Cardiac muscle cell (in vitro differentiated cells and primary cell): ENCODE measurements at regions not wholly inside any gene's neighbourhood (a gene's known extent, or its start where the extent isn't known, plus 50 kb on each side); places are given as distances from the start of the nearest gene placed in this dataset.
"Not testable (repeated sequence)": the region's sequence is repeated elsewhere in the genome, so short reads cannot be mapped to it uniquely, and the experiment has no call there.

ENCODE experiments used
- DNase-seq, 2 donors: peaks; one replicate each; pipeline versions ENCODE4 v3.0.0 to v3.0.0-alpha.2; 2010 to 2017; ENCODE audit warnings: low read depth in 1 of 2, low spot score in 1 of 2
- H3K27ac ChIP-seq: fragments of 200-600 bp; sonication (generic); 2 replicates; pipeline ENCODE4 v1.5.1; 2016
- H3K27me3 ChIP-seq: fragments of 200-600 bp; sonication (generic); 2 replicates; pipeline ENCODE4 v1.6.0; 2016; ENCODE audit warnings: control low read depth
- H3K36me3 ChIP-seq: fragments of 200-600 bp; sonication (generic); 2 replicates; pipeline ENCODE4 v1.5.1; 2016; ENCODE audit warnings: control low read depth
- H3K4me1 ChIP-seq: fragments of 200-600 bp; sonication (generic); 2 replicates; pipeline ENCODE4 v1.8.1; 2017; ENCODE audit warnings: low read depth, mild to moderate bottlenecking, mixed run types
- H3K4me3 ChIP-seq: fragments of 200-600 bp; sonication (generic); 2 replicates; pipeline ENCODE4 v1.5.1; 2016; ENCODE audit warnings: mild to moderate bottlenecking
- H3K9me3 ChIP-seq: fragments of 200-600 bp; sonication (generic); 2 replicates; pipeline ENCODE4 v1.5.1; 2017; ENCODE audit warnings: low read depth, mild to moderate bottlenecking, control low read depth
- CTCF ChIP-seq: IDR thresholded peaks from 2 replicates; pipeline ENCODE4 v1.5.1; 2012; ENCODE audit warnings: low read depth, mild to moderate bottlenecking, low read length

GRCh38 chr13:40043764-40044163 lies 388.3 kb downstream of the COG6 start:
- Histone ChIP-seq H3K27me3 (no peaks in the 10 kb centered on the region), H3K36me3 (no peaks in the 10 kb centered on the region), H3K27ac (no peak overlapping the region), H3K4me1 (no peaks in the 10 kb centered on the region), H3K4me3 (no peak overlapping the region), H3K9me3 (no peaks in the 10 kb centered on the region)
- no peak for TF ChIP-seq CTCF
- DNase-seq, result no peak

- Histone ChIP-seq H3K27ac (no peak overlapping the region), H3K27me3 (no peaks in the 10 kb centered on the region), H3K4me3 (no peak overlapping the region), H3K4me1 (no peaks in the 10 kb centered on the region), H3K9me3 (no peaks in the 10 kb centered on the region), H3K36me3 (no peaks in the 10 kb centered on the region)
- no peak for TF ChIP-seq CTCF
- DNase-seq, result no peak
These were observed 391.9 kb downstream of the COG6 start for GRCh38 chr13:40047322-40047771.

- Histone ChIP-seq H3K9me3 (no peaks in the 10 kb centered on the region), H3K27ac (no peak overlapping the region), H3K36me3 (no peaks in the 10 kb centered on the region), H3K4me1 (no peaks in the 10 kb centered on the region), H3K4me3 (no peak overlapping the region), H3K27me3 (no peaks in the 10 kb centered on the region)
- no peak for TF ChIP-seq CTCF
- DNase-seq, result no peak
These were observed 393.1 kb downstream of the COG6 start for GRCh38 chr13:40048551-40048950.

GRCh38 chr13:40052954-40053353 lies 397.5 kb downstream of the COG6 start:
- Histone ChIP-seq H3K27ac (no peak overlapping the region), H3K36me3 (no peaks in the 10 kb centered on the region), H3K4me3 (no peak overlapping the region), H3K9me3 (no peaks in the 10 kb centered on the region), H3K4me1 (no peaks in the 10 kb centered on the region), H3K27me3 (no peaks in the 10 kb centered on the region)
- no peak for DNase-seq
- no peak for TF ChIP-seq CTCF

- DNase-seq, result no peak
- Histone ChIP-seq H3K9me3 (no peaks in the 10 kb centered on the region), H3K27me3 (no peaks in the 10 kb centered on the region), H3K4me1 (no peaks in the 10 kb centered on the region), H3K36me3 (no peaks in the 10 kb centered on the region), H3K4me3 (no peak overlapping the region), H3K27ac (no peak overlapping the region)
- no peak for TF ChIP-seq CTCF
These were observed 397.9 kb downstream of the COG6 start for GRCh38 chr13:40053401-40053800.

GRCh38 chr13:40054422-40054821 lies 399.0 kb downstream of the COG6 start:
- not testable (repeated sequence) for H3K36me3 ChIP-seq, H3K4me1 ChIP-seq, H3K27ac ChIP-seq, H3K27me3 ChIP-seq, H3K9me3 ChIP-seq, DNase-seq, H3K4me3 ChIP-seq
